ENCODE measurements at regions not wholly inside any gene's neighbourhood (a gene's known extent, or its start where the extent isn't known, plus 50 kb on each side); places are given as distances from the start of the nearest gene placed in this dataset.

DNA sequence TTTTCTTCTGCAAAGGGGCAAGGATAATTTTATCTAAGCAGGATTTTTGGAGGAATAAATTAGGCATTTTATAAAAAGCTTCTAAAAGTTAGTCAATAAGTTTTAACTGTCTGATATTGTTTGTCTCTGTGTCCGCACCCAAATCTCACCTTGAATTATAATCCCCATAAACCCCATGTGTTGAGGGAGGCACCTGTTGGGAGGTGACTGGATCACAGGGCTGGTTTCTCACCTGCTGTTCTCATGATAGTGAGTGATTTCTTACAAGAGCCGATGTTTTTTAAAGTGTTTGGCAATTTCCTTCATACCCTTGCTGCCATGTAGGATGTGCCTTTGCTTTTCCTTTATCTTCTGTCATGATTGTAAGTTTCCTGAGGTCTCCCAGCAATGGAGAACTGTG lies 481.4 kb downstream of the GBA3 start:
- H3K9me2 ChIP-seq (ENCODE audit: insufficient read depth, low read length): no peaks in the 10 kb centered on the region
- H3F3A ChIP-seq (ENCODE audit: insufficient read depth, low read length, poor library complexity, severe bottlenecking): no peaks in the 10 kb centered on the region
- H3K79me2 ChIP-seq (replicated peaks; ENCODE audit: insufficient read depth, low read length): no peaks in the 10 kb centered on the region
- H3K4me2 ChIP-seq (ENCODE audit: low read length): no peak overlapping the region
- no peaks in the 10 kb centered on the region for H3K9me3 ChIP-seq (ENCODE audit: low read length)
- no peak overlapping the region for H2AFZ ChIP-seq (ENCODE audit: low read depth, low read length)
- no peak overlapping the region for H3K27ac ChIP-seq (ENCODE audit: low read length)
- no peaks in the 10 kb centered on the region for H3K27me3 ChIP-seq (ENCODE audit: insufficient read depth, low read depth, low read length)
- H3K9ac ChIP-seq (ENCODE audit: low read length): no peak overlapping the region
- no peak overlapping the region for H3K4me3 ChIP-seq (ENCODE audit: low read length)
- no peaks in the 10 kb centered on the region for H3K36me3 ChIP-seq (ENCODE audit: insufficient read depth, low read length)
- no peaks in the 10 kb centered on the region for H4K20me1 ChIP-seq (ENCODE audit: insufficient read depth)
- TF ChIP-seq EZH2 (IDR thresholded peaks at IDR 0.05; ENCODE audit: borderline replicate concordance, insufficient read depth, low read length, poor library complexity, severe bottlenecking) (no peak), MXI1 (conservative IDR thresholded peaks at IDR 0.05; ENCODE audit: poor library complexity, severe bottlenecking) (no peak), RAD21 (conservative IDR thresholded peaks at IDR 0.05) (no peak), TAF1 (IDR thresholded peaks at IDR 0.05; ENCODE audit: low read depth) (no peak), EP300 (conservative IDR thresholded peaks at IDR 0.05; ENCODE audit: poor library complexity, severe bottlenecking) (no peak), POLR2AphosphoS5 (IDR thresholded peaks at IDR 0.05) (no peak)
- TF ChIP-seq, protein P1, sequence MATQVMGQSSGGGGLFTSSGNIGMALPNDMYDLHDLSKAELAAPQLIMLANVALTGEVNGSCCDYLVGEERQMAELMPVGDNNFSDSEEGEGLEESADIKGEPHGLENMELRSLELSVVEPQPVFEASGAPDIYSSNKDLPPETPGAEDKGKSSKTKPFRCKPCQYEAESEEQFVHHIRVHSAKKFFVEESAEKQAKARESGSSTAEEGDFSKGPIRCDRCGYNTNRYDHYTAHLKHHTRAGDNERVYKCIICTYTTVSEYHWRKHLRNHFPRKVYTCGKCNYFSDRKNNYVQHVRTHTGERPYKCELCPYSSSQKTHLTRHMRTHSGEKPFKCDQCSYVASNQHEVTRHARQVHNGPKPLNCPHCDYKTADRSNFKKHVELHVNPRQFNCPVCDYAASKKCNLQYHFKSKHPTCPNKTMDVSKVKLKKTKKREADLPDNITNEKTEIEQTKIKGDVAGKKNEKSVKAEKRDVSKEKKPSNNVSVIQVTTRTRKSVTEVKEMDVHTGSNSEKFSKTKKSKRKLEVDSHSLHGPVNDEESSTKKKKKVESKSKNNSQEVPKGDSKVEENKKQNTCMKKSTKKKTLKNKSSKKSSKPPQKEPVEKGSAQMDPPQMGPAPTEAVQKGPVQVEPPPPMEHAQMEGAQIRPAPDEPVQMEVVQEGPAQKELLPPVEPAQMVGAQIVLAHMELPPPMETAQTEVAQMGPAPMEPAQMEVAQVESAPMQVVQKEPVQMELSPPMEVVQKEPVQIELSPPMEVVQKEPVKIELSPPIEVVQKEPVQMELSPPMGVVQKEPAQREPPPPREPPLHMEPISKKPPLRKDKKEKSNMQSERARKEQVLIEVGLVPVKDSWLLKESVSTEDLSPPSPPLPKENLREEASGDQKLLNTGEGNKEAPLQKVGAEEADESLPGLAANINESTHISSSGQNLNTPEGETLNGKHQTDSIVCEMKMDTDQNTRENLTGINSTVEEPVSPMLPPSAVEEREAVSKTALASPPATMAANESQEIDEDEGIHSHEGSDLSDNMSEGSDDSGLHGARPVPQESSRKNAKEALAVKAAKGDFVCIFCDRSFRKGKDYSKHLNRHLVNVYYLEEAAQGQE (IDR thresholded peaks at IDR 0.05; ENCODE audit: borderline replicate concordance): no peak
- TF ChIP-seq, protein P2, sequence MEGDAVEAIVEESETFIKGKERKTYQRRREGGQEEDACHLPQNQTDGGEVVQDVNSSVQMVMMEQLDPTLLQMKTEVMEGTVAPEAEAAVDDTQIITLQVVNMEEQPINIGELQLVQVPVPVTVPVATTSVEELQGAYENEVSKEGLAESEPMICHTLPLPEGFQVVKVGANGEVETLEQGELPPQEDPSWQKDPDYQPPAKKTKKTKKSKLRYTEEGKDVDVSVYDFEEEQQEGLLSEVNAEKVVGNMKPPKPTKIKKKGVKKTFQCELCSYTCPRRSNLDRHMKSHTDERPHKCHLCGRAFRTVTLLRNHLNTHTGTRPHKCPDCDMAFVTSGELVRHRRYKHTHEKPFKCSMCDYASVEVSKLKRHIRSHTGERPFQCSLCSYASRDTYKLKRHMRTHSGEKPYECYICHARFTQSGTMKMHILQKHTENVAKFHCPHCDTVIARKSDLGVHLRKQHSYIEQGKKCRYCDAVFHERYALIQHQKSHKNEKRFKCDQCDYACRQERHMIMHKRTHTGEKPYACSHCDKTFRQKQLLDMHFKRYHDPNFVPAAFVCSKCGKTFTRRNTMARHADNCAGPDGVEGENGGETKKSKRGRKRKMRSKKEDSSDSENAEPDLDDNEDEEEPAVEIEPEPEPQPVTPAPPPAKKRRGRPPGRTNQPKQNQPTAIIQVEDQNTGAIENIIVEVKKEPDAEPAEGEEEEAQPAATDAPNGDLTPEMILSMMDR (IDR thresholded peaks at IDR 0.05; ENCODE audit: poor library complexity, severe bottlenecking): no peak

DNA sequence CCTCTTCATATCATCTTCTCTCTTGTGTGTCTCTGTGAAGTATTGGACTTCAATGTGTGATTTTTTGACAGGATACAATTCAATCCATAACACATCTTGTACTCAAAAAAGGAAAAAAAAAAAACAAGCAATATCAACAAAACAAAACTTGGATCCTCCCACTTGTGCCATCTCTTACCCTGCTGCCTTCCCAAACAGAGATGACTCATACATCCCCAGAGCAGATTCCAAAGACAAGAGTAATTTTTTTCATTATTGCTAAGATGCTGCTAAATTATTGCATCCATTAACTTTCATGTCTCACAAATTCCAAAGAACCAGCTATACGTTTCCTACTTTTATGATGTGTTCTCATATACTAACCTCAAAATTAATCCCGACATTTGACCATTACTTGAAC lies 479.2 kb downstream of the GBA3 start:
- Histone ChIP-seq H3K27ac (ENCODE audit: low read length) (no peak overlapping the region), H3K4me2 (ENCODE audit: low read length) (no peak overlapping the region), H3K9ac (ENCODE audit: low read length) (no peak overlapping the region), H3F3A (ENCODE audit: insufficient read depth, low read length, poor library complexity, severe bottlenecking) (no peaks in the 10 kb centered on the region), H3K79me2 (replicated peaks; ENCODE audit: insufficient read depth, low read length) (no peaks in the 10 kb centered on the region), H3K9me3 (ENCODE audit: low read length) (no peaks in the 10 kb centered on the region), H3K4me3 (ENCODE audit: low read length) (no peak overlapping the region), H4K20me1 (ENCODE audit: insufficient read depth) (no peaks in the 10 kb centered on the region), H2AFZ (ENCODE audit: low read depth, low read length) (no peak overlapping the region), H3K9me2 (ENCODE audit: insufficient read depth, low read length) (no peaks in the 10 kb centered on the region), H3K36me3 (ENCODE audit: insufficient read depth, low read length) (no peaks in the 10 kb centered on the region), H3K27me3 (ENCODE audit: insufficient read depth, low read depth, low read length) (no peaks in the 10 kb centered on the region)
- TF ChIP-seq, protein P1 (IDR thresholded peaks at IDR 0.05; ENCODE audit: borderline replicate concordance): no peak
- TF ChIP-seq POLR2AphosphoS5 (IDR thresholded peaks at IDR 0.05) (no peak), MXI1 (conservative IDR thresholded peaks at IDR 0.05; ENCODE audit: poor library complexity, severe bottlenecking) (no peak), SMC3 (conservative IDR thresholded peaks at IDR 0.05; ENCODE audit: poor library complexity) (no peak), EP300 (conservative IDR thresholded peaks at IDR 0.05; ENCODE audit: poor library complexity, severe bottlenecking) (no peak), EZH2 (IDR thresholded peaks at IDR 0.05; ENCODE audit: borderline replicate concordance, insufficient read depth, low read length, poor library complexity, severe bottlenecking) (no peak), TAF1 (IDR thresholded peaks at IDR 0.05; ENCODE audit: low read depth) (no peak), RAD21 (conservative IDR thresholded peaks at IDR 0.05) (no peak)
- TF ChIP-seq, protein P2 (IDR thresholded peaks at IDR 0.05; ENCODE audit: poor library complexity, severe bottlenecking): no peak

Measured in neural cell (in vitro differentiated cells).